NT2/D1 (cell line): ENCODE measurements at regions not wholly inside any gene's neighbourhood (a gene's known extent, or its start where the extent isn't known, plus 50 kb on each side); places are given as distances from the start of the nearest gene placed in this dataset.

ENCODE experiments used
- DNase-seq: peaks from one replicate; pipeline ENCODE4 v3.0.0-alpha.2; 2011; ENCODE audit warnings: low read depth, low spot score
- H3K27me3 ChIP-seq: 2 replicates; pipeline ENCODE4 v1.6.0; 2011; ENCODE audit warnings: mild to moderate bottlenecking; ENCODE audit not compliant: insufficient read length, insufficient read depth
- H3K36me3 ChIP-seq: 2 replicates; pipeline ENCODE4 v1.6.1; 2011; ENCODE audit warnings: mild to moderate bottlenecking, low read length, mixed read lengths; ENCODE audit not compliant: insufficient read depth, insufficient read length
- H3K4me1 ChIP-seq: 2 replicates; pipeline ENCODE4 v1.5.1; 2011; ENCODE audit not compliant: insufficient read depth, insufficient read length
- H3K4me3 ChIP-seq: 2 replicates; pipeline ENCODE4 v1.5.1; 2011; ENCODE audit warnings: low read depth; ENCODE audit not compliant: insufficient read length
- H3K9ac ChIP-seq: 2 replicates; pipeline ENCODE4 v1.6.0; 2011; ENCODE audit warnings: low read depth; ENCODE audit not compliant: insufficient read length
- H3K9me3 ChIP-seq: 2 replicates; pipeline ENCODE4 v1.5.1; 2011; ENCODE audit warnings: mild to moderate bottlenecking, low read length; ENCODE audit not compliant: insufficient read depth
- SUZ12 ChIP-seq: IDR thresholded peaks from 2 replicates; pipeline ENCODE4 v1.6.1; 2011; ENCODE audit not compliant: insufficient read length, insufficient read depth; ENCODE audit errors: extremely low read depth
- YY1 ChIP-seq: IDR thresholded peaks from 2 replicates; pipeline ENCODE4 v1.6.1; 2011; ENCODE audit not compliant: insufficient read length, insufficient read depth
- ZNF274 ChIP-seq: IDR thresholded peaks from 2 replicates; pipeline ENCODE4 v1.6.1; 2011; ENCODE audit warnings: mild to moderate bottlenecking, low read depth, low read length

DNA sequence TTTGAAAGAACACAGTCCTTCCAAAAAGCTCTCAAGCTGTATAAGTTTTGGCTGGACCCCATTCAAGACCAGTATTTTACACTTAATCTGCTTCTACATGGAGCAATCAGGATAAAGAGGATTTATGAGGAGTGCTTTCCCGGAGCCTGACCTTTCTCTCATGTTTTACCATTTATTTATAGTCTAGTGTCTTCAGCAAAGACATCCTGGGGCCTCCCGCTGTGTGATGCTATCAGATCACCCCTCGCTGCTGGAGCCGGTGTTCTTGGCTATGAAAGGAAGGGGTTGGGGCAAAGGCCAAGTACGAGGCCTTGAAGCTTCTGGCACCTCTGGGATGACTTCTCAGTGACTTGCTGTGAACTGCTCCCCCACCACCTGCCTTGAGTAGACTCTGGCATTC, 189.6 kb downstream of the ADAMTS15 start:
- Histone ChIP-seq H3K4me1 (peaks cover 2% of the 10 kb centered on the region), H3K9ac (no peak overlapping the region), H3K4me3 (no peak overlapping the region), H3K9me3 (no peaks in the 10 kb centered on the region), H3K27me3 (no peaks in the 10 kb centered on the region), H3K36me3 (no peaks in the 10 kb centered on the region)
- TF ChIP-seq ZNF274 (no peak), YY1 (no peak), SUZ12 (no peak)
- no peak for DNase-seq

DNA sequence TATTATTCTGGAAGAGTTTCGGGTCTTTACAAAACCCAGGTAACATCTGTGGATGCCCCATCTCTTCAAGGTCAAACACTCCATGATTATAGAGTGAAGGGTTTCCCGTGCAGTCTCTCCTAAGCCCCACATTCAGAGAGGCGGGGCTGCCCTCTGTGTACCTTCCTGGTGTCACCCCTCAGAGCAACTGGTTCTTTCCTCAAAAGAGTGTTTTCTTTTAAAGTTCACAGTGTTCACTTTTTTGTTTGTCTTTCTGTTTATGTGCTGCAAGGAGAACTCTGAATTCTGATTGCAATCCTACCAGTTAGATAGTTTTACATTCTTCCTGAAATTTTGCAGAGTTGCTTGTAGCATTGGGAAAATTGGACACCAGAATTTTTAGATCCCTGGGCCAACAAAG, 190.2 kb downstream of the ADAMTS15 start:
- Histone ChIP-seq H3K9me3 (no peaks in the 10 kb centered on the region), H3K4me3 (no peak overlapping the region), H3K27me3 (no peaks in the 10 kb centered on the region), H3K4me1 (peaks cover 2% of the 10 kb centered on the region), H3K9ac (no peak overlapping the region), H3K36me3 (no peaks in the 10 kb centered on the region)
- TF ChIP-seq SUZ12 (no peak), ZNF274 (no peak), YY1 (no peak)
- DNase-seq = no peak

DNA sequence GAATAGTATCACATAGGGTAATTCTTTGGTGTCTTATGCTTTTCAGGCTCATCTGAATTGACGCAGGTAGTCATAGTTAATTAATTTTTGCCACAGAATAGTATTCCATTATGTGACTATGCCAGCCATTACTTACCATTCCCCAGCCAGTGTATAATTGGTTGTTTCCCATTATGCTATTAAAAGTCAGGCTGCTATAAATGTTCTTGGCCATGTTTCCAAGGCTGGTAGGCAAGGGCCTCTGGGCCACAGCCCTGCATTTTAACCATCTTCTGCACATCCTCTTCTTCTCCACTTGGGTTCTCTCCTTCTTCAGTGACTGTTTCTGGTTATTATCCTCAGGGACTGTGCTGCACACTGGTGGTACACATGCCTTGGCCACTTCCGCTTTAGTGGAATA, 190.9 kb downstream of the ADAMTS15 start:
- Histone ChIP-seq H3K4me3 (no peak overlapping the region), H3K36me3 (no peaks in the 10 kb centered on the region), H3K27me3 (no peaks in the 10 kb centered on the region), H3K4me1 (peaks cover 2% of the 10 kb centered on the region), H3K9me3 (no peaks in the 10 kb centered on the region), H3K9ac (no peak overlapping the region)
- DNase-seq = no peak
- TF ChIP-seq ZNF274 (no peak), YY1 (no peak), SUZ12 (no peak)

DNA sequence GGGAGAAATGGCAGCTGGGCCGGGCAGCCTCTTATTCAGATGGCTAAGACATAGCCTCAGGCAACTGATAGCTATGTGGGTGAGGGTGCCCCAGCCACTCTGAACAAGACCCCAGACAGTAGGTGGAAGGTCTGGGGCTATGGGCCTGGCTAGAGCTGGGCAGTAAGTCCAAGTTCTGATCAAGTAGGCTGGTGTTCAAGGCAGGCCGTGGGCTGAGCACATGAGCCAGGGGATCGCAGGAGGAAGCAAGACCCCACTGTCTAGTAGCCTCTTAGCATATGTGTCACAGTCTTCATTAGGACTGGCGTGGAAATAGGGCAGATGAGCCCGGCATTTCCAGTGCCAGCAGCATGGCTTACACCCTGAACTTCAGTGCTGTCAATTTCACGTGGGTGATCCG, 192.1 kb downstream of the ADAMTS15 start:
- Histone ChIP-seq H3K36me3 (no peaks in the 10 kb centered on the region), H3K27me3 (no peaks in the 10 kb centered on the region), H3K9me3 (no peaks in the 10 kb centered on the region), H3K4me1 (no peaks in the 10 kb centered on the region), H3K9ac (no peak overlapping the region), H3K4me3 (no peak overlapping the region)
- TF ChIP-seq SUZ12 (no peak), ZNF274 (no peak), YY1 (no peak)
- DNase-seq = no peak

DNA sequence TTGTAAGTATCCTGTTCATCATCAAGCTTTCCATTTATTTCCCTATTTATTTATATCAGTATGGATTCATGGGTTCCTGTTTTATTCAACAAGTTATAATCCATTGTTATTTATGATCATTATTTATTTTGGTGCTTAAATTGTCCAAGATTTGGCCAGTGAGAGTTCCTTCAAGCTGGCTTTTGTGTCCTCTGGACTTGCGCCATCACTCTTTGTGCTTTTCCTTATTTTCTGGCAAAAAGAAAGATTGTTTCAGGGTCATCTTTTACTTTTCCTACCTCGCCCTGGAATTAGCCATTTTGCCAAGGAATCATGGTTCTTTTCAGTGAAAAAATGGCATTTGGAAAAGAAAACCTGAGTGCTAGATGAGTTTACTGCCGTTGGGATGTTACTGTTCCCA, 193.4 kb downstream of the ADAMTS15 start:
- H3K4me3 ChIP-seq = no peak overlapping the region
- no peaks in the 10 kb centered on the region for H3K4me1 ChIP-seq
- H3K9ac ChIP-seq = no peak overlapping the region
- H3K9me3 ChIP-seq = no peaks in the 10 kb centered on the region
- TF ChIP-seq SUZ12 = no peak
- TF ChIP-seq YY1 = no peak
- no peak for TF ChIP-seq ZNF274
- no peaks in the 10 kb centered on the region for H3K27me3 ChIP-seq
- H3K36me3 ChIP-seq = no peaks in the 10 kb centered on the region
- no peak for DNase-seq

DNA sequence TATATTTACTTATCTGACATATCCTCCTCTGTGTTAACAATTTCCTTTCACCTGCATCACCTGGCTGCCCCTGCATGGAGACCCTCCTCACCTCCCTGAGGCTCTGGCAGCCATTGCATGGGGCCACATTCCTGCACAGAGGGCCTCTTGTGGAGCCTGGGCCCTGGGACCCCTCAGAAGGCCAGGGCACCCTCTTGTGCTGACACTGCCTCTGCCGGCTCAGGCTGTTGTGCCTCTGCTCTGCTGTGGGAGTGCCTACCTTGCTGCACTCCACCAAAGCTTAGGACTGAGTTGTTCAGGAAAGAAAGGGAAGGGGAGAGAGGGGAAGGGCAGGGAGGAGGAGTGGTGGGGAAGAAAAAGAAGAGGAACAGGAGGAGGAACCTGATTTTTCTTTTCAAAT, 194.5 kb downstream of the ADAMTS15 start:
- no peak for TF ChIP-seq SUZ12
- no peak for TF ChIP-seq ZNF274
- TF ChIP-seq YY1 = no peak
- H3K4me3 ChIP-seq = no peak overlapping the region
- H3K9me3 ChIP-seq = no peaks in the 10 kb centered on the region
- no peaks in the 10 kb centered on the region for H3K36me3 ChIP-seq
- H3K4me1 ChIP-seq = no peaks in the 10 kb centered on the region
- no peak for DNase-seq
- H3K27me3 ChIP-seq = no peaks in the 10 kb centered on the region
- H3K9ac ChIP-seq = no peak overlapping the region

DNA sequence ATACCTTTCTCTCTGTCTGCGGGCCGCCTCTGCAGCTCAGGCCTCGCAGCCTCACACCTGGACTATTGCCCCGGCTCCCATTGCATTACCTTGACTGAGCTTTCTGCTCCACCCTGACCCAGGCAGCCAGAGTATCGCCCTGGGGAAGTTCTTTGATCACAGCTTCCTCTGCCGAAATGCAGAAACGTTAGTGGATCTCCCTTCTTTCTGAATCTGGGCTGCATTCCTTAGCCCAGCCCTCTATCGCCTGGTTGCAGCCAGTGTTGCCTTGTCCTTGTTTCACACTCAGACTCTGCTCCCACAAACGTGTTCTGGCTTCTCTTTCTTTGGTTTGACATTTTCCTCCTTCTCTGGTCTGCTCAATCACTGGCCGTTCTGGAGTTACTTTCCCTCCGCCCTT, 195.7 kb downstream of the ADAMTS15 start:
- DNase-seq = no peak
- H3K4me1 ChIP-seq = no peaks in the 10 kb centered on the region

DNA sequence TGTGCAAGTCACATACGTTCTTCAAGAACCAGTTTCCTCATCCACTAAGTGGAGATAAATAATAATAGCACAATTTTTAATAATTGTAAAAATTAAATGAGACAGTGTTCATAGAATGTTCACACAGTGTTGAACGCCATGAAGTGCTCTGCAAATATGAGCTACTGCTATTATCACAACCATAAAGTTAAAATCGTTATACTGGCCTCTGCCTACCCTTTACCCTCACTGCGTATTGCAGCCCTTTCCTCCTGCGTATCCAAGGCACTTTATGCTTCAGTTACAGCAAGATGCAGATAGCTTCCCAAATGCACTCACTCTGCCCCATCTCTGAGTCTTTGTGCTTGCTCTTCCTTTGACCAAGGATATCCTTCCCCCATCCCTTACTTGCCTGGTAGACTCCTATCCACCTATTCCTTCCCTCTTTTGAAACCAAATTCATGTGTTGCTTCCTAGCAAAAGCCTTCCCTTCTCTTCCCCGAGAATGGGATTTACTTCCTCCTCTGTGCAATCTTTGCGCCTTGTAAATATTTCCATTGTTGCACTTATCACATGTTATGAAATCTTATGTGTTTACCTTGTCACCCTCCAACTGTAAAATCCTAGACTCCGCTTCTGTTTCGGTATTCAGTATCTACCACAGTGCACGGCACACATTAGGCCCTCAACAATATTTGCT, 196.9 kb downstream of the ADAMTS15 start:
- Histone ChIP-seq H3K4me3 (no peak overlapping the region), H3K9me3 (no peaks in the 10 kb centered on the region), H3K36me3 (no peaks in the 10 kb centered on the region), H3K9ac (no peak overlapping the region), H3K4me1 (no peaks in the 10 kb centered on the region), H3K27me3 (no peaks in the 10 kb centered on the region)
- TF ChIP-seq YY1 (no peak), ZNF274 (no peak), SUZ12 (no peak)
- DNase-seq = no peak

More for the DNA sequence above, 195.7 kb downstream of the ADAMTS15 start:
- H3K36me3 ChIP-seq = no peaks in the 10 kb centered on the region
- TF ChIP-seq SUZ12 = no peak
- TF ChIP-seq YY1 = no peak
- no peak for TF ChIP-seq ZNF274
- no peak overlapping the region for H3K9ac ChIP-seq
- H3K4me3 ChIP-seq = no peak overlapping the region
- H3K27me3 ChIP-seq = no peaks in the 10 kb centered on the region
- H3K9me3 ChIP-seq = no peaks in the 10 kb centered on the region
